RCC 7860 (cell line): ENCODE measurements at regions not wholly inside any gene's neighbourhood (a gene's known extent, or its start where the extent isn't known, plus 50 kb on each side); places are given as distances from the start of the nearest gene placed in this dataset.
A peak's percentile ranks its signal among the peaks of the same experiment; 100 is the strongest.

Source experiments
- DNase-seq: peaks from one replicate; pipeline ENCODE4 v3.0.0-alpha.2; 2015; ENCODE audit warnings: low spot score
- FAIRE-seq: peaks from 2 replicates; lab custom pipeline; 2012; peaks lifted over from hg19 to GRCh38; lab: Jason Lieb, UNC

DNA sequence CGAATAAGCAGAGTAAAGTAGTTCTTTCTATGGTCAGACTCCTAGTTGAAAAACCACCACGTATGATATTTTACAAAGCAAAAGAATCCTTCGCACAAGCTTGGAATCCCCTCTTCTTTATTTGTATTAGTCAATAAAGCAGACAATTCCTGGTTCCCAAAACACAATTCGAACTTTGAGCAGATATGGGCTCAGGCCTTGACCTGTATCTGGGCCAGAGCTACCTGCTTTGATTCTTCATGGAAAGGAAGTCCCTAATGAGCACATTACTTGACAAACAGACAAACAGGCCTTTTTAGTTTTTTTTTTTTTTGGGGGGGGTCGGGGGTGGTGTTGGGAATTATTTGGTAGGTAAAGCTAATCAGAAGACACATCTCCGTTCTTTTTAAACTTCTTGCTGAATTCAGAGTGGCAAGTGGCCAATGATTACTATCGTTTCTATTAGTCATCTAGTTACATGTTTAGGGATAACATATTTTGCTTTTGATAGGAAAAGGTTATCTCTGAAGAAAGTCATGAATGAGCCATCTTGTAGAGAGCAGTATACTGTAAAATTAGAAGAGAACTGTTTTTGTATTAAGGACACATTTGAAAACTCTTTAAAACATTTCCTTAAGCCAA is 116.6 kb upstream of the HMHB1 start:
- DNase-seq (no peak), FAIRE-seq (no peak)

DNA sequence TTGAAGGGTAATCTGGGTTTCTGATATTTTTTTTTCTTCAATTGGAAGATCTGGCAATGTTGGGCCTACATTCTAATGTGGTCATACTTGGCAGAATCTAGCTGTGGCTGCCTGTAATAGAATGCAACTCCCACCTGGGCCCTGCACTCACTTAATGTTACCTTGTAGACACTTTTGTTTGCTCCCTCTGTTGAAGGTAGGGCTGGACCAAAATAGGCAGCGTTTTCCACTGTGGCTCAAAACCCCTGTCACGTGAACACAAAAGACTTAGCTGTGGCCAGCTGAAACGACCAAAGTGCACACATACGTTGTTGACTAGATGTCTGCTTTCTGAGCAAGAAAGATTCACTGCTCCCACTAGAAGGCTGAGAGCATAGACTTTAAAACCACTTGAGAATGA is 117.6 kb upstream of the HMHB1 start:
- no peak for FAIRE-seq
- DNase-seq, result no peak

DNA sequence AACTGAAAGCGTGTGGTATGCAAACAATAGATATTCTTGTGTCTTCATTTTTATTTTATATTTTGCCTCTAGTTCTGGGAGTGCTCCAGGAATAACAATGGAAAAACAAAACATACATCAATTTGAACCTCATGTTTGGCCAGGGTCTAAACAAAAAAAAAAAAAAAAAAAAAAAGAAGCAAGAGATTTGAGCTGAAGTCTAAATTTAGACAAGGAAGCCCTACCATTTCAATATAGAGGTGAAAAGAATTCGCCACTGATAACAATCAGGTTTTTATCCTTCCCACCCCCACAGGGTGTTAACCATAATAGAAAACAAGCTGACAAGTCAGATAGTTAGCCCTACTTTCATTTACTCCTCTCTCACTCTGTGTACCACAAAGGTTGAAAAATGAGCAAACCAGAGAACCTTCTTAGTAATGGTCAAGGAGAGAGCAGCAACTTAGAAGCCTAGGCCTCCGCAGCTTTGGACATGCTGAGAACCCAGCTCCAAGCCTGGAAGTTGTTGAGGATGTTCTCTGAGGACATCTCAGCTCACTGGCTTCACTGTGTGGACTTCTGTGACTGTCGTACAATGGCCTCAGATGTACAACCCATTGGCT is 118.2 kb upstream of the HMHB1 start:
- no peak for FAIRE-seq

DNA sequence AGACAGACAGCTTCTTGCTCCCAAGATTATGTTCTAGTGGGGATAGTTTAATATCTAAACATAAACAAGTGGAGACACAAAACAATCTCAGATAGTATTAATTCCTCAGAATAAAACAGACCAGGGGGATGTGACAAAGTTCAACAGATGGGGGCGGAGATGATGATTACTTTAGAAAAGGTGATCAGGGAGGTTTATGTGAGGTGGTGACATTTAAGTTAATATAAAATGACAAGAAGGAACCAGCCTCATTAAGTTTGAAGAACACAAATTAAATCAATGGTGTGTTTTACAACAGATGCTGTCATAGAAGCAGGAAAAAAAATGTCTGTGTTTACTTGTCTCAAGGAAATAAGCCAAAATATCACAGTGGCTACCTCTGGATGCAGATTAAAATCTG is 119.6 kb upstream of the HMHB1 start:
- no peak for FAIRE-seq
- no peak for DNase-seq

More for the DNA sequence above, 118.2 kb upstream of the HMHB1 start:
- DNase-seq, result no peak

DNA sequence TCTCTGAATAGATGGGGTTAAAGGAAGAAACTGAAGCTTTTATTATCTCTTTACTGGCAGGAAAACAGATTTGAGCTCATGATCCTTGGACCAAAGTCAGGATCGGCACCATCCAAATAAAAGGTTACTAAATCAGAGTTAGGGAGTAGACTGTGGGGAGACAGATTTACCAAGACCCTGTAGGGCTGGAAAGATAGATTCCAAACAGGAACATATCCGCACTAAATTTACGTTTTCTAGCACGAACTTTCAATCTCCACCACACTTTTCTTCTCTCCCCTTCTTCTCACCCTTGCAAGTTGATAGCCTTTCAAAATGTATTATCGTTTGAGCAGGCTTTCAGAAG is 120.0 kb upstream of the HMHB1 start:
- no peak for DNase-seq
- FAIRE-seq, result no peak

DNA sequence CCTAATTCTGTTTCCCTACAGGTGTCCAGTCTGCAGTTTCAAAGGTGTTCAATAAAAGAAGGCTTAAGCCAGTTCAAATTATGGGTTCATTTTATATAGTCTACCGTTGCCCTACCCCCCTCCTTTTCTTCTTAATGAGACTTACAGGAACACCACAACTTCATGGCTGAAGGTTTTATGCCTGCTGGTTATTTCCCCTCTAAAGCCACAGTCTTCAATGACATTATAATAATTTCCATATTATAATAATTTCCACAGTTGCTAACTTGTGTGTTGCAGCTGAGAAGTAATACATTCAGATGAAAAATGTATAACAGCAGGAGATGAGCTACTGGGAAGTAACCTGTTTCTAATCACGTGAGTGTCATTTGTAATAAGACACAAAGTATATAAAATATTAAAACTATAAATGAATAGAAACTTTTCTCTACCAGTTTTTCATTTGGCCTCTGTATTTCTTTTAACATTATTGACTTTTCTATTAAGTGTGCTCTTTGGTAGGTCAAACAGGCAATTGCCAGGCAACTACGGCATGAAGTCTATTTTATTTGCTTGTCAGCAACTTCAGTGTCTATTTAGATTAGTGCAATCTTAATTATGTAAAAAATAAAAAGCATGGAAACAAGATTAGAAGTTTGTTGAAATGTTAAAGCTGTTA is 120.5 kb upstream of the HMHB1 start:
- no peak for FAIRE-seq
- no peak for DNase-seq

DNA sequence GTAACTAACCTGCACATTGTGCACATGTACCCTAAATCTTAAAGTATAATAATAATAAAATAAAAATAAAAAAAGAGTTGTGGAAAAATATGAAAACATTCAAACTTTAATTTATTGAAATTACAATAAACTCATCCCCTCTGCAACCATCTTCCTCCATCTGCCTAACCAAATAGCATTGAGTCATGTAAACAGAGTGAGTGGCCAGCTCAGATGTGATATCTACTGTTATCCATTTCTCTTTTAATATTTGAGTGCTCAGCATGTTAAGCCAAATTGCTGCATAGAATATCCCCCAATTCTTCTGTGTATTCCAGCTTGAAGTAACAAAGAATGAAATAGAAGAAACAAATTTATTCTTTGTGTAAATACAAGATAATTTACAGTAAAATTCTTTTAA is 124.4 kb upstream of the HMHB1 start:
- no peak for DNase-seq
- no peak for FAIRE-seq

DNA sequence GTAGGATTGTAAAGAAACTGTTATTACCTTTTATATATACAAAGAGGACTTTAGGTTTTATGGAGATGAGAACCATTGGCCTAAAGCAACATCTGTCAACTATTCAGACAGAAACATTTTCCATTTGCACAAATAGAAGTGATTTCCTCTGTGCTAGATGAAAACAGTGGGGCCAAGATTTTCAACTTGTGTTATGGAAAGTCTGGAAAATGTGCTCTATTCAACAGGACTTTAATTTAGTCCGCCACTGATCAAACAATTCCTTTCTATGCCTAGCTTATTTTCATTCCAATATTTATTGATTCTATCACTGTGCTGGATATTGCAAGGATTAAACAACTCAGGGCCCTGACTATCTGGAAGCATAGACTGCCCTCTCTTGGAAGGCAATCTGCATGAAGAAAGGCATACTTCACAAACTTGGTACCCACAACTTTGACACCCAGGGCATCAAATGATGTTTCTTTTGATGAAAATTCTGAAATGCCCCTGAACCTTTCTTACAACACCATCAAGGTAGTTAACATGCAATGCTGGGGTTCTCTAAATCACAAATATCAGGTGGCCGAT is 126.6 kb upstream of the HMHB1 start:
- no peak for DNase-seq
- no peak for FAIRE-seq

DNA sequence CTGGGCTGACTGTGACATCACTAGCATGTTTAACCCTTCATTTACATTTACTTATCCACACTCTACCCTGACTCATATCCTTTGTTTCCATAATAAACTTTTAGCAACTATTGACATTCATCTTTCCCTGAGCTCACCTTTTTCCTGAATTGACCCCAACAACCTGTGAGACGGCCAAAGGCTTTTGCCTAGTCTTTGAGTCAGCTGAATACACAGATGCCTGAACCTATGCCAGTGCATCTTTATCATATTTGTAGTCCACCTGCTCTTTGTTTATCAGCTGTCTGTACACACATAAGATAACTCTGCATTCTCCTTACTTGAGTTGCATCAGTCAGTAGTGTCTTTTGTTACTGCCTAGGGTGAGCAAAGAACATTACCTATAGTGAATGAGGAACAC is 128.5 kb upstream of the HMHB1 start:
- DNase-seq (no peak), FAIRE-seq (no peak)

DNA sequence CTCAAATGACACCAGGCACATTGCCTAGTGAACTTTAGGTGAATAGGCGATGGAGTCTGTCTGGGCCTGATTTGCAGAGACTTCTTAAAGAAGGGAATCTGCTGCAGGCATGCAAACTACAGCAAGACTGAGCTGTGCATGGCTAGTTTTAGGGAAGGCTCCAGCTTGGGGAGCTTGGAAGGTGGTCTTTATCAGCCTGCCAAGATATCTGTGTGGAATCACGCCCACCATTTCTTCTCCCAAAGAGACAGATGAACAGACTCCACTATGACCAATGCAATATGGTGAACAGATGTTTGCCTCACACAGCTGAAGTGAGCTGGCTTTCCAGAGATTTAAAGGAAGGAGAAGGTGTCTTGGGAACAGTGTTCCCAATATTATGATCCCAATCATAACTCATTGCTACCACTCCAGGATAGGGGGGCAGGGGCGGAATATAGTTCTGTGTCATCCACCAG is 129.0 kb upstream of the HMHB1 start:
- FAIRE-seq (no peak), DNase-seq (no peak)

DNA sequence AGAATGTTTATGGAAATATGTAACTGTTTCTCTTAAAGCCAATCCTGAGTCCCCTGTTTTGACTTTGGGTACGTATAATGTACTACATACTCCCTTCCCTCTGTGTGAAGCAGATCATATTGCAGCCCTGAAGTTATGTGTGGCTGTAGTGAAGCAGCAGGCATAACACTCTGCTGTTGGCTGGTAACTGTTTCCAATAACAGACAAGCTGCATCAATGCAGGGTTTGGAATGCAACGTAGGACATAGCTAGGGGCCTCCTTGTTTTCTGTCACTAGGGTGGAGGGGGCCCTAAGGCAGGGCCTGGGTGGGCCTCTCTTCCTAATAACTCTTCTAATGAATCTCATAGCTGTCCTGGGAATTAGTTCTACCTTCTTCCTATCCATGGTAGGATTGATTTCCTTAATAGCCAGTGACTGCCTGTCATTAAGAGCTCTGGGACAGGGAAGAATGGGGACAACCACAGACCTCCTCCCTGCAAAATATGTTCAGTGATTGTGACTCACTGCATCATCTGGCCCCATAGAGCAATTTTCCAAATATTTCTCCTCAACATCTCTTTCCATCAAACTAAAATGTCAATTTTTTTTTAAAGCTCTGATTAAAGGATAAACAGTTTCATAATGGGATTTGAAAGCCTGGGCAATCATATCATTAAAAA is 129.6 kb upstream of the HMHB1 start:
- no peak for DNase-seq
- no peak for FAIRE-seq

DNA sequence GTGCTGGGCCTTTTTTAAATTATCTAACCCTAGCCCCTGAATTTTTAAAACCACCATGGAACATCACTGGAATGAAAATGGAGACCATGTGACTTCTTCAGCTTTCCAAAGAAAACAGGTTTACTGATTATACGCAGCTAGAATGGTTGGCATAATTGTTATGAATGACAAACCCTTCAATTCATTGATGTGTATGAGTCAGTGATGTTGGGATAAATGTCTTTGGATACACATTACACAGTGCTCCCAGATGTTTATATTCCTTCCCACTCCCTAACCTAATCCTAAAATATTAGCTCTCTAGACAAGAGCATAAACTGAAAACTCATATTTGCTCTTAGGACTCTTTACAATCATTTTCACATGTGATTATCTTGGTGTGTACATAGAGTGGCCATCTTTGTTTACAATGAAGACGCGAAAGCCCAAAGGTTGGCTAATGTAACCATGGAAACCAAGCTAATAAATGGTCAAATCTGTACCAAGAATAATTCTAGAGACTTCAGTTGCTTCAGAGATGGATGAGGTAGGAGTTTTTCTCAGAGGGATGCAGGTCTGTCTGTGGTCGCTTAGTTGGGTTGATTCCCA is 131.2 kb upstream of the HMHB1 start:
- FAIRE-seq (no peak), DNase-seq (no peak)

DNA sequence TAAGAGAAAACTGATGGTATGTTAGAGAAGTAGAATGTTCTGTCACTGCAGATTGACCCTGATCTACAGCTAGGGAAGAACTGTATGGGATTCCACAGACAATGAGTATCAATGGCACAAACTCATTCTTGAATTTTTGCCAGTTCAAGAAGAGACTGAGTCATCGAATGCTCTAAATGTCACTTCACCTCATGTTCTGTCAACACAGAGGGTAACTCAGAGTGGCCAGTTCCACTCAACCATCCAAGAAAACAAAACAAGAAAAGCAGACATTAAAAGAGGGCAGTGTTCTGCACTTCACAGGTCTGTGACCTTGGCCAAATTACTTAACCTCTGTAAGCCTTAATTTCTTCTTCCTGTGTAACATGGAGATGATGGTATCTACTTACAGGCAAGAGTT is 132.2 kb upstream of the HMHB1 start:
- FAIRE-seq, result no peak
- peak; percentile 39 for DNase-seq

DNA sequence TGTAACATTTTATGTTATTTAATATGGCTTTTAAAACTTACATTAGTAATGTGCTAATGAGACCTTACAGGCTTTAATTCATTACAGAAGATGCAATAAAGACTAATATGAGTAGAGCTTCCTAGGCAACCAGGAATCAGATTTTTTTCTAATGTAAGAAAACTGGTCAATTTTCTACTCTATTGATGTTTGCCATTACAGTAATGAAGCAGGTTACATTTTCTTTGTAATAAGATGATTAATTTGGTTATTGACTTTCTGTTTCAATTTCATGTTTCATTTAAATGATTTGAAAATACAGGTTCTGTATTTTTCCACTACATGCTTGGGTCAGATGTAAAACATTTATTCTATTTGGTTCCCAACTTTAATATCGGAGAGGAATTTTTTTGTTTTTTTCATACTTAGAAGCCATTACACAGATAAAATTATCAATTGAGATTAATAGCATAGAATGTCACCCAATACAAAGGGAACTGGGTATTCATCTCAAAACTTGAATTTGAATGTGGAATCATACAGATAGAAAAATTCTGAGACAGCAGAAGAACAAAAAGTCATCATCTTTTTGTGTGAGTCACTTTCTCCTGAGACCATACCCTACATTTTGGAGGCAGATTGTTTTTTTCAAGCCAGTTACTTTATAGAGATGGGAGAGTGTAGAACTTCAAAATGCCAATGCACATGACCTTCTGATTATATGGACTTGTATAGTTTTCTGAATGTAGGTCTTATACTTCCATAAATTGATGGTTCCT is 133.6 kb upstream of the HMHB1 start:
- no peak for DNase-seq
- FAIRE-seq, result no peak

DNA sequence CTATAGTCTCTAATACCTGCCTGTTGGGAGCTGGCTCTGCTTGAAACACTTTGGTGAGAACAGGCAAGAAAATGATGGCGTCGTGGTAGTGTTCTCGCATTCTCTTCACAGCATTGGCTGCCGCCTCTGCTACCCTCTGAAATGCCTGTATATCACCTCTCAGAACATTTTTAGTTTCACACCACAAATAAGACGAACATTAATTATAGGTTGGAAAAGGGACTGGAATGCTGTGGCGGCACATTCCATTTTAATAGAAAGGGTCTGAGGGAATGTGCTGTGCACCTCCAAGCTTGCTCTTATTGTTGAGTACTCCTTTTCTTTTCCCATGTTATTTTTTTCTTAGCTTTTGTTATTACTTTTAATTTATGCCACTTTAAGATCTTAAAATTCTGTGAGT is 134.6 kb upstream of the HMHB1 start:
- no peak for DNase-seq
- no peak for FAIRE-seq

DNA sequence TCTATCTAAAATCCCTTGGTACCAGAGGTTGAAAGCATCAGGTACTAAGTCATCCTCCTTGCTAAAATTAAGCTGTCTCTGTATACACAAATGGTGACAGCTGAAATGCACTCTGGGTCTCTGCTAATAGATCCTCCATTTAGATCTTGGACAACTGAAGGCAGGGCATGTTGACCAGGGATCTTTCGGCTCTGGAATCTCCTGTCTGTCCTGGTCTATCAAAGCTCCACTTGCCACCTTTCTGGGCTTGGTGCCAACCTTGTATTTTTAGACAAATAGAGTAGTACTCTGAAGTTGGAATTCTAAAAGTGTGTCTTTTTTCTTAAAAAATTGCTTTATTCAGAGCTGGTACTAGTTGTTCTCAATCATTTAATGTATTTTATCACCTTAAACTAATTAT is 135.2 kb upstream of the HMHB1 start:
- DNase-seq (no peak), FAIRE-seq (no peak)

DNA sequence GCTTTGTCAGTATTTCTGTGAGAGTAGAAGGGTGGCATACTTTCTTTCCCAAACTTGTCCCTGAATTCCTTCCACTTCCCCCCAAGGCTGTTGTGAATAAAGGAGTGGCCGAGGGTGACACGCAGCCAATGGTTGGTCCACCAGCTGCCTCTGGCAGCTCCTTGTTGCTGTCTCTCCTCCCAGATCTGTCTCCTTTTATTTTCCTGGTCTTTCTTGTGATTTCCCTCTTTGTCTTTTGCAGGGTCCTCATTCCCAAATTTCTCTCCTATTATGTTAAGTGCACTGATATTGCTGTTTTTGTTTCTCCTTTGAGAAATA is 137.5 kb upstream of the HMHB1 start:
- DNase-seq (no peak), FAIRE-seq (no peak)

DNA sequence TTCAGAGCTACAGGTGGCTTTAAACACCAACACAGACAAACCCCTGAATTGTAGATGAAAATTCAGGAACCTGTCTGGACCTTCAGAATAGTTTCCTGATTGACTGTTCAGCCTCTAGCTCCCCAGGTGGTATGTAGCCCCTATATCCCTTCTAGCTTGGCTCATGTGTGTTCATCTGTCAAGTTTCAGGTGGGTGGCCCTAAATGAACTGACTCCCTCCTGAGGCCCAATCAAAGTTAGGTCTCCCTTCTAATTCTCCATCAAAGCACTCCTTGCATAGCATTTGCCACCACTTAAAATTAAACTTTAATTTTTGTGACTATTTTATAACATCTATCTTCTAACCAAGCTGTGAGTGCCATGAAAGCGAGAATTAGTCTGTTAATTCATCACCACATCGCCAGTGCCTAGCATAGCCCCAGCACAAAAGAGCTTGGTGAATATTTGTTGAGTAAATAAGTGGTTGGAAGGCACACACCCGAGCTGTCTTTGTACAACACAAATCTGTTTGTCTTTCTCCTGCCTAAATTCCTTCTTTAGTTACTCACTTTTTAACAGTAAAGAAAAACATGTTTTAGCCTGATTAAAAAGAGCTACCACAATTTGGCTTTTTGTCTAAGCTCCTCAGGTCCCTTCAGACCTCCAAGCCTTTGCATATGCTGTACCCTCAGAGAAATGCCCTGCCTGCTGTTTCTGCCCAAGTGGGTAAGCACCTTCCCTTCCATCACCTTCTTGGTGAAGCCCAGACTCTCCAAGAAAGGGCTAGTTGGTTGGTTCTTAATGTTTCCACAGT is 138.1 kb upstream of the HMHB1 start:
- DNase-seq, result no peak
- FAIRE-seq, result no peak

DNA sequence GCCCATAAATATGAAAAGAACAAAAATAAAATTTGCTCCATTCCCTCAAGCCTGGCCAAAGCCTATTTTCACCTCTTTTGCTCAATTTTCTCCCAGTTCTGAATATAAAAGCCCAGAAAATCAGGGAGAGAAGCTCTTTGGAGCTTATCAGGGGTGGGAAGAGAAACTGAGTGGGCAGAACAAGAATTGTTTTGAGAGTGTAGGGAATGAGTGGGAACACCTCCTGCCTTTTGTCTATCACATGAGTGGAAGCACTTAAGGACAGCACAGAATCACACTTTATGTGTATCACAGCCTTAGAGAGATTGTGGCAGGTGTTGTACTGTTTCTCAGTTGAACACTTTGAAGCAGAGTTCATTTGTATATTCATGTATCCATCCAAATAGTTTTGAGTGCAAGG is 139.2 kb upstream of the HMHB1 start:
- no peak for DNase-seq
- FAIRE-seq, result no peak
